A549 (cell line): ENCODE measurements at regions not wholly inside any gene's neighbourhood (a gene's known extent, or its start where the extent isn't known, plus 50 kb on each side); places are given as distances from the start of the nearest gene placed in this dataset.

Source experiments
- CBX8 ChIP-seq: fragments of 200-600 bp; sonication (generic); IDR thresholded peaks from 2 replicates; pipeline ENCODE4 v1.6.1; 2016
- EP300 ChIP-seq, 2 experiments: fragments of >200 bp; sonication (Bioruptor Twin); formaldehyde crosslinking; IDR thresholded peaks; 2 replicates in 1 of 2; 3 replicates in 1 of 2; pipeline ENCODE4 v1.6.1; 2016 to 2017
- ESRRA ChIP-seq: fragments of 150-350 bp; IDR thresholded peaks from 2 replicates; pipeline ENCODE4 v1.6.1; 2014; ENCODE audit warnings: mild to moderate bottlenecking, low read length, borderline replicate concordance
- JUN ChIP-seq, 2 experiments: fragments of >200 bp; sonication (Bioruptor Twin); formaldehyde crosslinking; IDR thresholded peaks; 2 replicates in 1 of 2; 3 replicates in 1 of 2; pipeline ENCODE4 v1.6.1; 2016 to 2017
- KDM5A ChIP-seq: fragments of 200-600 bp; sonication (generic); IDR thresholded peaks from 2 replicates; pipeline ENCODE4 v1.6.1; 2016; ENCODE audit warnings: antibody characterized with exemption, mild to moderate bottlenecking
- MAZ ChIP-seq: fragments of 150-350 bp; IDR thresholded peaks from 2 replicates; pipeline ENCODE4 v1.6.1; 2014; ENCODE audit warnings: antibody characterized with exemption, low read depth, low read length, borderline replicate concordance
- POLR2A ChIP-seq: IDR thresholded peaks from 2 replicates; pipeline ENCODE4 v1.6.1; 2012; ENCODE audit warnings: mild to moderate bottlenecking, low read length
- POLR2AphosphoS2 ChIP-seq: conservative IDR thresholded peaks from 2 replicates; pipeline ENCODE4 v1.6.1; 2012; ENCODE audit warnings: low read length, improper control_type of control experiment, inconsistent platforms
- RNF2 ChIP-seq: fragments of 200-600 bp; sonication (generic); IDR thresholded peaks from 2 replicates; pipeline ENCODE4 v1.6.1; 2016; ENCODE audit warnings: low read depth, mild to moderate bottlenecking, antibody characterized with exemption, moderate library complexity, borderline replicate concordance
- SREBF2 ChIP-seq: fragments of 450-650 bp; IDR thresholded peaks from 2 replicates; pipeline ENCODE4 v1.6.1; 2014; ENCODE audit warnings: mild to moderate bottlenecking, moderate library complexity
- TP53 ChIP-seq: fragments of 250-450 bp; sonication (Bioruptor Pico); IDR thresholded peaks from 2 replicates; pipeline ENCODE4 v1.5.0; 2021; ENCODE audit warnings: mild to moderate bottlenecking, moderate library complexity
- TF ChIP-seq, protein P1 (sequence below): fragments of >200 bp; sonication (Bioruptor Twin); formaldehyde crosslinking; IDR thresholded peaks from 3 replicates; pipeline ENCODE4 v1.5.1; 2016
- TF ChIP-seq, protein P2 (sequence below): fragments of 150-350 bp; IDR thresholded peaks from 2 replicates; pipeline ENCODE4 v1.6.1; 2014; ENCODE audit warnings: low read depth, mild to moderate bottlenecking, low read length

DNA sequence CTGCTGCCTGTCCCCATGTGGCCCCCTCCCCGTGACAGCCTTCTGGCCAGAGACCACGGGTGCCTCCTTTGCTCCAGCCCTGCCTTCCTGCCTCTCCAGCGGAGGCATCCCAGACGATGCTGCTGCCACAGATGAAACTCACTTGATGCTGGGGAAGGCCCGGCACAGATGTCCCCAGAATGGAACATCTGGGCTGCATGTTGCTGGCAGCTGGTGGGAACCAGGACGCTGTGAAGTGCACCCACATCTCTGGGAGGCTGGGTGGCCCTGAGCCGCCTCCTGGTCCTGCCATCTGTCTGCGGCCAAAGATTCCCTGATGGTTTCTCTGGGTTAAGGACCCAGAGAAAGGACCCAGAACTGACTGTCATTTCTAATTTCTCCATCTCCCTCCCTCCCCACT is 51.9 kb upstream of the PTPRS start:
- TF ChIP-seq, protein P1, sequence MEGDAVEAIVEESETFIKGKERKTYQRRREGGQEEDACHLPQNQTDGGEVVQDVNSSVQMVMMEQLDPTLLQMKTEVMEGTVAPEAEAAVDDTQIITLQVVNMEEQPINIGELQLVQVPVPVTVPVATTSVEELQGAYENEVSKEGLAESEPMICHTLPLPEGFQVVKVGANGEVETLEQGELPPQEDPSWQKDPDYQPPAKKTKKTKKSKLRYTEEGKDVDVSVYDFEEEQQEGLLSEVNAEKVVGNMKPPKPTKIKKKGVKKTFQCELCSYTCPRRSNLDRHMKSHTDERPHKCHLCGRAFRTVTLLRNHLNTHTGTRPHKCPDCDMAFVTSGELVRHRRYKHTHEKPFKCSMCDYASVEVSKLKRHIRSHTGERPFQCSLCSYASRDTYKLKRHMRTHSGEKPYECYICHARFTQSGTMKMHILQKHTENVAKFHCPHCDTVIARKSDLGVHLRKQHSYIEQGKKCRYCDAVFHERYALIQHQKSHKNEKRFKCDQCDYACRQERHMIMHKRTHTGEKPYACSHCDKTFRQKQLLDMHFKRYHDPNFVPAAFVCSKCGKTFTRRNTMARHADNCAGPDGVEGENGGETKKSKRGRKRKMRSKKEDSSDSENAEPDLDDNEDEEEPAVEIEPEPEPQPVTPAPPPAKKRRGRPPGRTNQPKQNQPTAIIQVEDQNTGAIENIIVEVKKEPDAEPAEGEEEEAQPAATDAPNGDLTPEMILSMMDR: no peak
- TF ChIP-seq TP53 (CRISPR knock-in tag) (no peak), ESRRA (no peak), POLR2A (no peak), MAZ (no peak), JUN (IDR thresholded peaks at IDR 0.05) (no peak), KDM5A (no peak), EP300 (IDR thresholded peaks at IDR 0.05) (no peak), POLR2AphosphoS2 (no peak), RNF2 (no peak), SREBF2 (no peak), CBX8 (no peak)
- TF ChIP-seq, protein P2, sequence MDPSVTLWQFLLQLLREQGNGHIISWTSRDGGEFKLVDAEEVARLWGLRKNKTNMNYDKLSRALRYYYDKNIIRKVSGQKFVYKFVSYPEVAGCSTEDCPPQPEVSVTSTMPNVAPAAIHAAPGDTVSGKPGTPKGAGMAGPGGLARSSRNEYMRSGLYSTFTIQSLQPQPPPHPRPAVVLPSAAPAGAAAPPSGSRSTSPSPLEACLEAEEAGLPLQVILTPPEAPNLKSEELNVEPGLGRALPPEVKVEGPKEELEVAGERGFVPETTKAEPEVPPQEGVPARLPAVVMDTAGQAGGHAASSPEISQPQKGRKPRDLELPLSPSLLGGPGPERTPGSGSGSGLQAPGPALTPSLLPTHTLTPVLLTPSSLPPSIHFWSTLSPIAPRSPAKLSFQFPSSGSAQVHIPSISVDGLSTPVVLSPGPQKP: no peak
